Breast epithelium (tissue), 3 donors: ENCODE measurements at regions not wholly inside any gene's neighbourhood (a gene's known extent, or its start where the extent isn't known, plus 50 kb on each side); places are given as distances from the start of the nearest gene placed in this dataset.

Source experiments
- CTCF ChIP-seq, 3 donors: fragments of 450-650 bp; IDR thresholded peaks; one replicate each; pipeline ENCODE4 v1.5.1; 2016 to 2017; ENCODE audit warnings: antibody characterized with exemption in 3 of 3, mild to moderate bottlenecking in 3 of 3, moderate library complexity in 3 of 3
- POLR2A ChIP-seq: fragments of 450-650 bp; IDR thresholded peaks from one replicate; pipeline ENCODE4 v1.6.1; 2016; ENCODE audit warnings: antibody characterized with exemption, mild to moderate bottlenecking, moderate library complexity

DNA sequence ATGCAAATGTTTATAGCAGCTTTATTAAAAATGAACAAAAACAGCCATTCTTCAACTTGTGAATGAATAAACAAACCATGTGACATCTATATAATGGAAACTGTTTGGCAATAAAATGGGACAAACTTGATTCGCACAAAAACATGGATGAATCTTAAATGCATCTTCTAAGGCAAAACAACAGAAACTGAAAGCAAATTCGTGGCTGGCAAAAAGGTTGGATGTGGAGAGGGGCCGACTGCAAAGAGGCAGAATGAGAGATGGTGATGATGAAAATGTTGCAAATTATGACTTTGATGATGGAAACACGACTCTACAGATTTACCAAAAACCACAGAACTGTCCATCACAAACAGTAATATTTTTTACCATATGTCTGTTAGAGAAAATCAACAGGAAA, 327.0 kb upstream of the NR5A2 start:
- TF ChIP-seq POLR2A (no peak), CTCF (IDR thresholded peaks at IDR 0.05) (no peak)
